MM.1S (cell line): ENCODE measurements at regions not wholly inside any gene's neighbourhood (a gene's known extent, or its start where the extent isn't known, plus 50 kb on each side); places are given as distances from the start of the nearest gene placed in this dataset.

Experiments used
- DNase-seq: peaks from one replicate; pipeline ENCODE4 v3.0.0-alpha.2; 2015
- H2AFZ ChIP-seq: fragments of 300-600 bp; sonication (generic); 2 replicates; pipeline ENCODE4 v1.6.0; 2016; ENCODE audit warnings: antibody characterized with exemption, low read length
- H3F3A ChIP-seq: fragments of 300-600 bp; sonication (generic); 2 replicates; pipeline ENCODE4 v1.6.1; 2016; ENCODE audit warnings: mild to moderate bottlenecking, antibody characterized with exemption, low read length, moderate library complexity, mixed read lengths; ENCODE audit not compliant: insufficient read depth
- H3K27ac ChIP-seq: fragments of 300-600 bp; sonication (generic); 2 replicates; pipeline ENCODE4 v1.5.1; 2016; ENCODE audit warnings: mild to moderate bottlenecking, low read length
- H3K27me3 ChIP-seq: fragments of 300-600 bp; sonication (generic); replicated peaks from 2 replicates; pipeline ENCODE4 v1.6.0; 2016; ENCODE audit warnings: low read length; ENCODE audit not compliant: insufficient read depth
- H3K36me3 ChIP-seq: fragments of 300-600 bp; sonication (generic); replicated peaks from 2 replicates; pipeline ENCODE4 v1.6.1; 2016; ENCODE audit warnings: mild to moderate bottlenecking, low read length, mixed read lengths; ENCODE audit not compliant: insufficient read depth
- H3K4me1 ChIP-seq: fragments of 300-600 bp; sonication (generic); 2 replicates; pipeline ENCODE4 v1.6.1; 2016; ENCODE audit warnings: low read length, mixed read lengths
- H3K4me2 ChIP-seq: fragments of 300-600 bp; sonication (generic); 2 replicates; pipeline ENCODE4 v1.6.0; 2016; ENCODE audit warnings: low read depth, low read length
- H3K4me3 ChIP-seq: fragments of 300-600 bp; sonication (generic); 2 replicates; pipeline ENCODE4 v1.5.1; 2016; ENCODE audit warnings: low read length, mixed read lengths
- H3K79me2 ChIP-seq: fragments of 300-600 bp; sonication (generic); 2 replicates; pipeline ENCODE4 v1.6.1; 2016; ENCODE audit warnings: mixed run types, low read length, mixed read lengths
- H3K9ac ChIP-seq: fragments of 300-600 bp; sonication (generic); 2 replicates; pipeline ENCODE4 v1.6.1; 2016; ENCODE audit warnings: low read length, mixed read lengths
- H3K9me2 ChIP-seq: fragments of 300-600 bp; sonication (generic); replicated peaks from 2 replicates; pipeline ENCODE4 v1.6.1; 2016; ENCODE audit warnings: mild to moderate bottlenecking, low read length, mixed read lengths; ENCODE audit not compliant: insufficient read depth
- H3K9me3 ChIP-seq: fragments of 300-600 bp; sonication (generic); replicated peaks from 2 replicates; pipeline ENCODE4 v1.6.1; 2016; ENCODE audit warnings: mild to moderate bottlenecking, low read length, mixed read lengths; ENCODE audit not compliant: insufficient read depth
- H4K20me1 ChIP-seq: fragments of 300-600 bp; sonication (generic); 2 replicates; pipeline ENCODE4 v1.6.1; 2016; ENCODE audit warnings: mild to moderate bottlenecking, low read length, moderate library complexity, mixed read lengths; ENCODE audit not compliant: insufficient read depth
- CTCF ChIP-seq: fragments of 300-600 bp; sonication (generic); IDR thresholded peaks from 2 replicates; pipeline ENCODE4 v1.5.1; 2016; ENCODE audit warnings: antibody characterized with exemption, low read length, mixed read lengths
- EZH2 ChIP-seq: fragments of 300-600 bp; sonication (generic); optimal IDR thresholded peaks from 2 replicates; pipeline ENCODE3; 2017; ENCODE audit warnings: low read depth, mild to moderate bottlenecking, antibody characterized with exemption, low read length, mixed read lengths
- EZH2phosphoT487 ChIP-seq: fragments of 300-600 bp; sonication (generic); IDR thresholded peaks from 2 replicates; pipeline ENCODE4 v1.6.1; 2018; ENCODE audit warnings: antibody characterized with exemption, low read length

DNA sequence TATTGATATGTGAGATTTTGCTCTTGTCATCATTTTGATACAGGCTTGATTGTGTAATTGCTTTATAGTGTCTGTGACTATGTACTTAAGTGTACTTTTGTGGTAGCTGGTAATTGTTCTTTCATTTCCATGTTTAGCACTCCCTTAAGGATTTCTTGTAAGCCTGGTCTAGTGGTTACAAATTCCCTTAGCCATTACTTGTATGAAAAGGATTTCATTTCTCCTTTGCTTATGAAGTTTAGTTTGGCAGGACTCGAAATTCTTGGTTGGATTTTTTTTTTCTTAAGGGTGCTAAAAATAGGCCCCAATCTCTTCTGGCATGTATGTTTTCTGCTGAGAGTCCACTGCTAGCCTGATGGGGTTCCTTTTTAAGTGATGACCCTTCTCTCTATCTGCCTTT, 346.8 kb downstream of the JRKL start:
- no peaks in the 10 kb centered on the region for H3K79me2 ChIP-seq
- no peak overlapping the region for H3K27ac ChIP-seq
- no peak overlapping the region for H3K9ac ChIP-seq
- no peaks in the 10 kb centered on the region for H4K20me1 ChIP-seq
- no peaks in the 10 kb centered on the region for H3K27me3 ChIP-seq
- H3K9me2 ChIP-seq, result no peaks in the 10 kb centered on the region
- H3K9me3 ChIP-seq, result no peaks in the 10 kb centered on the region
- TF ChIP-seq CTCF (no peak), EZH2 (no peak), EZH2phosphoT487 (no peak)
- H3K4me2 ChIP-seq, result no peak overlapping the region
- no peaks in the 10 kb centered on the region for H3K36me3 ChIP-seq
- no peak overlapping the region for H2AFZ ChIP-seq
- no peak for DNase-seq
- no peaks in the 10 kb centered on the region for H3F3A ChIP-seq
- H3K4me1 ChIP-seq, result no peaks in the 10 kb centered on the region
- no peak overlapping the region for H3K4me3 ChIP-seq

DNA sequence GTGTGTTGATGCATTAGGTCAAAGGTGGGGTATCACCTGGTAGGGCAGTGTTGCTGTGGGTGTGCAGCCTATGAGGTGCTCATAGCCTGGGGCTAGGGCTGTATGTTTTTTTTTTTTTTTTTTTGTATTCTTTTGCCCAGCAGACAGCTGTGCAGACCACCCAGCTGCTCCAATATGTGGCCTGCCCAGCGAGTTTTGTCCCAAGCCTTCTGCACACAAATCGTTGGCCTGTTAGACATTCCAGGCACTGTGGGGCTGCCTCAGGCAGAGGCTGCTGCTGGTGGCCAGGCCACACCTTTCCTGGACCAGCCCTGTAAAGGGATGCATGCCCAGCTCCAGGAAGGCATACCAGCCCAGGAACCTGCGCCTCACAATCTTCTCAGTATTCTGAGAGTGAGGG, 348.5 kb downstream of the JRKL start:
- no peak for DNase-seq
- no peaks in the 10 kb centered on the region for H3F3A ChIP-seq
- no peak overlapping the region for H2AFZ ChIP-seq
- H3K79me2 ChIP-seq, result no peaks in the 10 kb centered on the region
- H3K4me1 ChIP-seq, result no peaks in the 10 kb centered on the region
- no peak overlapping the region for H3K27ac ChIP-seq
- no peak overlapping the region for H3K9ac ChIP-seq
- H3K4me3 ChIP-seq, result no peak overlapping the region
- H3K9me2 ChIP-seq, result no peaks in the 10 kb centered on the region
- no peaks in the 10 kb centered on the region for H3K36me3 ChIP-seq
- no peak overlapping the region for H3K4me2 ChIP-seq
- H3K9me3 ChIP-seq, result no peaks in the 10 kb centered on the region
- H4K20me1 ChIP-seq, result no peaks in the 10 kb centered on the region
- no peaks in the 10 kb centered on the region for H3K27me3 ChIP-seq
- TF ChIP-seq EZH2, result no peak
- no peak for TF ChIP-seq CTCF
- no peak for TF ChIP-seq EZH2phosphoT487

- no peaks in the 10 kb centered on the region for H3K79me2 ChIP-seq
- H3K9me2 ChIP-seq, result no peaks in the 10 kb centered on the region
- no peak overlapping the region for H3K9ac ChIP-seq
- no peak overlapping the region for H2AFZ ChIP-seq
- no peaks in the 10 kb centered on the region for H4K20me1 ChIP-seq
- H3K4me3 ChIP-seq, result no peak overlapping the region
- H3K4me1 ChIP-seq, result peaks cover 16% of the 10 kb centered on the region; the same call in 1 of the 2 replicates
- no peaks in the 10 kb centered on the region for H3K27me3 ChIP-seq
- no peak for TF ChIP-seq CTCF
- no peak for TF ChIP-seq EZH2
- no peak for TF ChIP-seq EZH2phosphoT487
- no peak for DNase-seq
- H3K4me2 ChIP-seq, result no peak overlapping the region
- no peaks in the 10 kb centered on the region for H3F3A ChIP-seq
- no peak overlapping the region for H3K27ac ChIP-seq
- H3K36me3 ChIP-seq, result no peaks in the 10 kb centered on the region
- no peaks in the 10 kb centered on the region for H3K9me3 ChIP-seq
These were observed 351.3 kb downstream of the JRKL start for GRCh38 chr11:96741068-96741467.
